T47D (cell line): ENCODE measurements at regions not wholly inside any gene's neighbourhood (a gene's known extent, or its start where the extent isn't known, plus 50 kb on each side); places are given as distances from the start of the nearest gene placed in this dataset.
A peak's percentile ranks its signal among the peaks of the same experiment; 100 is the strongest.

ENCODE experiments used
- DNase-seq, 2 experiments: peaks; one replicate each; pipeline versions ENCODE4 v3.0.0 to v3.0.0-alpha.2; 2011 to 2012; ENCODE audit warnings: low read depth in 1 of 2, low spot score in 1 of 2
- JUND ChIP-seq: IDR thresholded peaks from 2 replicates; pipeline ENCODE4 v1.6.1; 2012; ENCODE audit warnings: low read depth
- in situ Hi-C: cut with HindIII; loops from 2 replicates; pipeline ENCODE4 v1.10.0; 2016; ENCODE audit warnings: low sequenced_read_pairs, low pct_unique_long_range_greater_than_20kb

GRCh38 chr15:81948751-81949150 is 97.1 kb downstream of the MEX3B start:
- in situ Hi-C loops: no loop called here
- TF ChIP-seq JUND: no peak
- no peak for DNase-seq

DNA sequence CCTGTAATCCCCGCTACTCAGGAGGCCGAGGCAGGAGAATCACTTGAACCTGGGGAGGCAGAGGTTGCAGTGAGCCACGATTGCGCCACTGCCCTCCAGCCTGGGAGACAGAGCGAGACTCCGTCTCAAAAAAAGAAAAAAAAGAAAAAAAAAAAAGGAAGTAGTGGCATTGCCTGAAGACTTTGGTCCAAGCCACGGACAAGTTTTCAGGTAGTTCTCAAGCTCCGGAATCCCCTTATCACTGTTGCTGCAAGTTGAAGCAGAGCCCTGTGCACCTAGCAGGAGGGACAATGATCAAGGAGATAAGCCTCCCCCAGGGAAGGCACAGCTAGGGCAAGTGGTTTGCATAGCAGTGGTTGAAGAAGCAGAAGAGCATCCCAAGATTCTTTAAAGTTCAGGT is 97.6 kb downstream of the MEX3B start:
- no peak for TF ChIP-seq JUND
- no peak for DNase-seq
- in situ Hi-C loops: no loop called here

DNA sequence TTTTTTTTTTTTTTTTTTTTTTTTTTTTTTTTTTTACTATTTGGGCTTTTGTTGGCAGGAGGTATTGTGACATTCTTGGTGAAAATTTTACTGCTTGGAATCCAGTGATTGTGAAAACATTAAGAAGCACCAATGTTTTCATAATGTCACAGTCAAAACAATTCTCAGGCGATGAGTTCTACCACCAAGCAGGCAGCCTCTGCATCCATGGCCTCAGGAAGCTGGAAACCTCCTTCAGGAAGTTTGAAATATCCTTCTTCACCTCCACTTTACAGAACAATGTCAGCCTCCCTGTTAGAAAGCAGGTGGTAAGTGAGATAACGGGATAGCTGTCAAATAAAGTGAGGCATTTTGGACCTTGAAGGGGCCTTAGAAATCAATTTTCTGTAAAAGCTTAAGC is 98.3 kb downstream of the MEX3B start:
- no peak for TF ChIP-seq JUND
- DNase-seq: no peak
- in situ Hi-C loops: no loop called here

DNA sequence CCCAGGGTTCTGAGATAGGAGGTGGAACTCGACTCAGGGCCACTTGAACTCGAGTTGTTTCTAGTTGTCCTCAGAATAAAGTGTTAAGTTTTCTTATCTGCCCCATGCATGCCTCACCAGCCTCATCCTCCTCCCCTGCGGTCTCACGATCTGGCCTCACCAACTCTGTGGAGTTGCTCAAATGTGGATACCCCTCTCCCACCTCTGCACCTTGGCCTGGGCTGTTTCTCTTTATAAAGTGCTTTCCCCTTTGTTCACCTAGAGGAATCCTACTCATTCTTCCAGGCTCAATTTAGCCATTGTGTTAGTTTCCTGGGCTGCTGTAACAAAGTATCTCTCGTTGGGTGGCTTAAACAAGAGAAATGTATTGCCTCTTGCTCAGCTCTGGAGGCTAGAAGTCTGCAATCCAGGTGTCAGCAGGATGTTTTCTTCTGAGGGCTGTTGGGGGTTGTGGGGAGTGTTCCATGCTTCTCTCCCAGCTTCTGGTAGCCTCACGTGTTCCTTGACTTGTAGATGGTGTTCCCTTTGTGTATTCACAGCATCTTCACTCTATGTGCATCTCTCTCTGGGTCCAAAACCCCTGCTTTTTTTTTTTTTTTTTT is 100.7 kb downstream of the MEX3B start:
- TF ChIP-seq JUND: no peak
- in situ Hi-C loops: no loop called here
- DNase-seq: no peak

DNA sequence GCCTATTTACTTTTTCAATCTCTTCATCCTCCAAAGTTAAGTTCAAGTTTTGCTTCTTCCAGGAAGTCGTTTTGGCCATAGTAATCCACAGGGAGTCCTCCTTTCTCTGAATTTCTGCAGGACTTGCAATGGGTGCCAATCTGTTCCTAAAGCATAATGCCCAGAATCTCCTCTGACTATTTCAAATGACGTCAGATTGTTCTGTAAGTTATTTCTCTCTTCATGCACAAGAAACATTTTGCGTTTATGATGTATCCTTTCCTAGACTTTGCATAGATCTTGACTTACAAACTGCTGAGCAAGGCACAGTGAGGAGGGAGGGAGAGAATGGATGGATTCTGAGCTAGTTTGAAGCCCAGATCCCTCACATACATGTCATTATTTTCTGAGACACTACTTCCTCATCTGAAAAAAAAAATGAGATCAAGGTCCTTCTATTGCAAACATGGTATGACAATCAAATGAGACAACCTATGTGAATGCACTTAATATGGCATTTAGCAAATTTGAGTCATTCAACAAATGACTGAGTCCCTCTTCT is 103.1 kb downstream of the MEX3B start:
- DNase-seq: no peak
- in situ Hi-C loops: no loop called here
- no peak for TF ChIP-seq JUND

- no peak for TF ChIP-seq JUND
- in situ Hi-C loops: no loop called here
Measured at GRCh38 chr15:81942157-81942556, 103.7 kb downstream of the MEX3B start.

DNA sequence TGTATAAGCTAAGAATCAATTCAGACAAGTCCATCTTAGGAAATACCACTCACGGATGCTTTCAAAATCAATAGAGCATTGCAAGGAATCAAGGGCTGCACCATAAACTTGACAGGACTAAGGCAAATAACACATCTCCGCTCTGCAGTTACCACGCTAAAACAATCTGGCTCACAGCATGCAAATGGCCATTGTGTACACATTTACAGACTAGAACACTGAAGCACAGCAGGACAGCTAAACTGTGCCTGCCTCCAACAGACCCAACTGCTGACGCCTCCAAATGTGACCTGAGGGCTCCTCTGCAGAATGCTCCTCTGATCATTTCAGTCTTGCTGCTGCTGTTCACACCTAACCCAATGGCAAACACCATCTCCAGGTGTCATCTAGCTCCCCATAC is 104.3 kb downstream of the MEX3B start:
- in situ Hi-C loops: no loop called here
- DNase-seq: no peak

More at GRCh38 chr15:81942157-81942556, 103.7 kb downstream of the MEX3B start:
- no peak for DNase-seq

GRCh38 chr15:81940467-81941451 is 105.1 kb downstream of the MEX3B start:
- DNase-seq: no peak
- no peak for TF ChIP-seq JUND
- in situ Hi-C loops: no loop called here

More for the DNA sequence above, 104.3 kb downstream of the MEX3B start:
- TF ChIP-seq JUND: no peak

DNA sequence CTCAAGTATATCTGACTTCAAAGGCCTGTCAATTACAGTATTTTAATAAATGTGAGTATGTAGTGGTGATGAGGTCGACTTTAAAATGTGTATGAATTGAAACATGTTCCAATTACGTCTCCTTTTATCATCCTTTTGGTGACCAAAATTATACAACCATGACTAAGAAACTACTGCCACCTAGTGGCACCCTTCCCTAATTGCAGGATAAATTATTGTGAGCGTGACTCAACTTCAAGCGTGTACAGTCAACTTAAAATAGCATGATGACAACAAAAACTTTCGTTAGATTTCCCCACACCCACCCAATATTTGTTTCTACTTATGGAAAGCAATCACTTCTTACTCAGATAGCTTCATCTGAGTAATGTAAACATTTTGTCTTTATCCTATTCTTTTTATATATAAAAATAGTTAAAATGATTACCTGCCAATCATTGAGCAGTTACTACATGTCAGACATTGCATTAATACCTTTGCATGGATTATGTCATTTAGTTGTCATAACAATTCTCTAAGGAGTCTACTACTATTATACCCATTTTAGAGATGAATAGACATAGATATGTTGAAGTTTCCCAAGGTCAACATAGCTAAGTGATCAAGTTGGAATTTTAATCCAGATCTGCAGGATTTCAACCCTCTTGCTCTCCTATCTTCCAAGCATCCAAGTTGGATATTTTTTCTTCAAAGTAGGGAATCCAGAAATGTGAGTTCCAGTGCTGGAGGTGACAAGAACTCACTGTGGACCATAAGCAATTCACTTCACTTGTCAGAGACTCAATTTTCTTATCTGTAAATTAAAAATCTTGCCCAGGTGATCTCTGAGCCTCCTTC is 106.0 kb downstream of the MEX3B start:
- no peak for TF ChIP-seq JUND
- peak in 1 of 2 experiments; percentile 40 for DNase-seq
- in situ Hi-C loops: no loop called here

GRCh38 chr15:81937189-81937588 is 108.6 kb downstream of the MEX3B start:
- in situ Hi-C loops: no loop called here
- DNase-seq: no peak
- no peak for TF ChIP-seq JUND

DNA sequence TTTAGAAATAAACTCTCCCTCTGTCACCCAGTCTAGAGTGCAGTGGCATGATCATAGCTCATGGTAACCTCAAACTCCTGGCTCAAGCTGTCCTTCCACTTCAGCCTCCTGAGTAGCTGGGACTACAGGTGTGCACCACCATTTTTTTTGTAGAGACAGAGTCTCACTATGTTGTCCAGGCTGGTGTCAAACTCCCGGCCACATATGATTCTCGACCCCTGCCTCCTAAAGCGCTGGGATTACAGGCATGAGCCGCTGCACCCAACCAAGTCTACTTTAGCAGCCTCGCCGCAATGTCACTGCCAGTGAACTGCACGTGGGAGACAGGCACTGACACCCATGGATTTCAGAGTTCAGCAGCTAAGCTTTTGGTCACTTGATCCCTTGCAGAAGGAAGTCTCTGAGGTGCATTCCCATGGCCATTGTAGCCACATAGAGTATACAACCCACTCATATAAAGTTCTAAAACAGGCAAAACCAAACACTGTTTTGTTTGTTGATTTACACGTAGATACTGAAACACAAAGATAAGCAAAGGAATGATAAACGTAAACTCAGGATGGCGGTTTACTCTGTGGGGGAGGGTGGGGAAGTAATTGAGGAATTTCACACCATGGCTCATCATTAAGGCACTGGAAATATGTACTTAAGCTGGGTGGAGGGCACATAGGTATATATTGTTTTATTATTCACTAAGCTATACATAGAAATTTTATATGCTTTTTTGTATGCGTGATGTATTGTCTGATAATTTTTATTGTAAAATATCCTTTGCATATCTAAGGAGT is 115.0 kb downstream of the MEX3B start:
- in situ Hi-C loops: no loop called here
- DNase-seq: no peak
- no peak for TF ChIP-seq JUND

GRCh38 chr15:81929557-81929956 is 116.3 kb downstream of the MEX3B start:
- no peak for DNase-seq
- TF ChIP-seq JUND: no peak
- in situ Hi-C loops: no loop called here
